ENCODE measurements at regions not wholly inside any gene's neighbourhood (a gene's known extent, or its start where the extent isn't known, plus 50 kb on each side); places are given as distances from the start of the nearest gene placed in this dataset.

GRCh38 chr18:33870059-33870458 is 292.0 kb downstream of the ASXL3 start:
- no peak for TF ChIP-seq CTCF (IDR thresholded peaks at IDR 0.05)
- no peak for TF ChIP-seq POLR2A (IDR thresholded peaks at IDR 0.05)
- no peak for TF ChIP-seq EP300 (IDR thresholded peaks at IDR 0.05; ENCODE audit: low read depth)
